ENCODE measurements at regions not wholly inside any gene's neighbourhood (a gene's known extent, or its start where the extent isn't known, plus 50 kb on each side); places are given as distances from the start of the nearest gene placed in this dataset.

DNA sequence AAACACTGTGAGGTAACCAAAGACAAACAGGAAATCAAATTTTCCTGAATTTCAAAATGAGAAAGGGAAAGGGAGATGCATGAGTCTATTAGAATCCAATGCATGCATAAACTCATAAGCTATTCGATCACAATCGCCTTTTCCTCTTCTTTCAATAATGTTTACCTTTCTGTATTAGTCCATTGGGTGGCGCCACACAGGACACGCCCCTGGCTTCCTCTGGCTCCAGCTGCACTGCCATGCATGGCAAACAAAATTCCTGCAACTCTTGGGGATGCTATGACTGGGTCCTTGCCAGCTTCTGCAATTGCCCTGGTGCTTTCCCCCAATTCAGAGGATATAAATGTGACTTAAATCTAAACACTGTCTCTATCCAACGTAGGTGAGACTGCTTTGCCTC is 424.5 kb upstream of the PCDH7 start:
- DNase-seq (ENCODE audit: low read depth in 2 of 2), result no peak

DNA sequence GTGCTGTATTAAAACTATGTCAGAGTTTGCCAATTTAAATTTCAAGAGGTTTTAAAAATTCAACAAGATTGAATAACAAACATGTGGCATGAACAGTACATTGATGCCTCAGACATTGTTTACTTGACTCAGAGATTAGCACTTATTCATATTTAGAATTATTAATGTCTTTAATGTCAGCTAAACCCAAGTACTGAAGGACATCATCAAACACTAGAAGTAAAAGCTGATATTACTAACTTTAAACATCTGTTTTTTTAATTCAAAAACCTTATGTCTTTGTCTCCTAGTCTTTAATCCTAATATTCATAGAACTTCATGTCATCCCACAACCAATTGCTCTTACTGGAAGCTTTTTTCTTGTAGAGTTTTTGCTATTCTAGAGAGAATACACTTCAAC is 406.2 kb upstream of the PCDH7 start:
- DNase-seq (ENCODE audit: low read depth in 2 of 2), result no peak

DNA sequence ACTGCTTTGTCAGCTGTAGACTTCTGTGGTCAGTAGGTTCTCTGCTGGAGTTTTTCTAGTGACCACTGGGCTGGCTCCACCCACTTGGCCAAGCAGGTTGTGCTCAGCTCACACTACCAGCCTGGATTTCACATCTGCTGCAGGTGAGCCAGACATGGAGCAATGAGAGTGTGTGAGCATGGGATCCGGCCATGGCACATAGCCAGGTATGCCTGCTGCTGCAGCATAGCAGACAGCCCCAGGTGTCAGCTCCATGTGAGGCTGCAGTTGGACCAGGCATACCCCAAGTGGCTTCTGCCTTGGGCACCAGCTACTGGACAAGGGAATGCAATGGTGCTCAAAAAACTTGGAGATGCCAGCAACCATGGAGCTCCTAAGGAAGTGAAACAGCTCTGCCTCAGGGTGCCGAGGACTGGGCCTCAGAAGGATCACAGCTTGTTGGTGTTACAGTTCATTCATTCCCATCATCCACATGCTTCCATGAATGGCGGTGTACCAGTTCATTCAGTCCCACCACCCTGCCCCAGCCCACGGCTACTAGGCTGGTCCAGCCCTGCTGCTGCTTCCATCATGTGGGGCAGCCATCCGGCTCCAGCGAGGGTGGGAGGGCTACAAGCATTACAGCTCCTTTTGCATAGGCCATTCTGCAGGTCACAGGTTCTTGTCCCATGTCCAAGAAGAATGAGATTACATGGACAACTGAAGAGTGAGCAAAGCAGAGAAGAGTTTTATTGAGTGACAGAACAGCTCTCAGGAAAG is 389.1 kb upstream of the PCDH7 start:
- DNase-seq (ENCODE audit: low read depth in 2 of 2), result no peak

DNA sequence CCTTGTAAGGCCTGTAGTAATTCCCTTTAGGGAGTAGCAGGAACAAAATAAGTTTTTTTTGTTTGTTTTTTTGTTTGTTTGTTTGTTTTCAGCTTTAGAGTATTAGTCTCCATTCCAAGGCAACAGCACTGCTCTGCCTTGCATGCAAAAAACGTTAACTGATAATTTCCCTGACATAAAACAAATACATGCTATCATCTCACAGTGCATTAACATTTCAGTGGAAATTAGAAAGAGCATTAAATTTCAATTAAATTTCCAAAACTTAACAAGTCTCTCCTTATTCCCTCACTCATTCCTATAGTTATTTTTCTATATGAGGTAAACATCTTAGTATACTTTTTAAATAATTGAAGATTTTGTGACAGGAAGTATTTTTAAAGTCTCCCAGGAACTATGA is 378.4 kb upstream of the PCDH7 start:
- DNase-seq (ENCODE audit: low read depth in 2 of 2), result no peak

DNA sequence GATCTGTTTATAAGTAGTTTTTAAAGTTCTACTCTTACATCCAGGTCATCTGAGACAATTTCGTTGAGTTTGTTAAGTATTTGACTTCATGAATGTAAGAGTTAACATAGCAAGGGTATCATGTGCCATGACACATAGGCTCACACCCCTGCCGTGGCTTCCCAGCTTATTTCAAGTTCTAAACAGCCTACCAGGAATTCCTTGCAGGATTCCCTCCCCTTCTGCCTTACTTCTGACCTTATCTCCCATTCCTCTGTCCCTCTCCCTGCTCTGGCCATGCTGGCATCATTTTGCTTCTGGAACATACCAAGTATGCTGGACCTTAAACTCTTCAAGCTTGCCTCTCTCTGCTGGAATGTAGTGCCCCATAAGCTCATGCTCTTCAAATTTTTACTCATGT is 369.9 kb upstream of the PCDH7 start:
- no peak for DNase-seq (ENCODE audit: low read depth in 2 of 2)

DNA sequence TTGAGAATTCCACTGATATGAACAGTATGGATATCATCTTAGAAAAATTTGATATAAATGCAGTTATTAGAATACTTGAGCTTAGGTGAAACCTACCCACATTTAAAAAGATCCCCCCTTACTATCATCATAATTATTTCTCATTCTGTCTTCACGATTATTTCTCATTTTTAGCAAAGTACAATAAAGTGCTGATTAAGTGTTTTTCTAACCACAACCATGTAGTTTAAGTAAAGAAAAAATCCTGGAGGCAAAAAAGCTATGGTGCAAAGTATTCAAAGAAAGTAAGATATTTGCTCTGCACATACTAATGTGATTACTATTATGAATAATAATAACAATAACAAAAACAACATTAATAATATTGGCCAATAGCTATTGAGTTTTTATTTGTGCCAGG is 365.6 kb upstream of the PCDH7 start:
- no peak for DNase-seq (ENCODE audit: low read depth in 2 of 2)

DNA sequence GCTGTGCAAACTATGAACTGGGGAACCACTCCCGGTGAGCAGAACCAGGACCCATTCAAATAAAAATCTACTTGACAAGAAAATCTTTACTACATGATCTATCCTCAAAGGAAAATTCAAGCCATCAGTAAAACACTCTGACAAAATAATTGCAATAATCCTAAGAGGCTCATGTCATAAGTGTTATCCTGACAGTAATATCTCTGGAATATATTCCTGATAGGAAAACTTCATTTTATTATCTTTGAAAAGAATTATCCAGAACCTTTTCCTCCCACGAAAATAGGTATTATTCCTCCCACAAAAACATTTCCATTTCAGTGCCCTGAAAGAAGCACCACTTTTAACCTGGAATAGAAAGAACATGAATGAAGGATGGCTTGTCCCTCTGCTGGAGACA is 357.7 kb upstream of the PCDH7 start:
- DNase-seq (ENCODE audit: low read depth in 2 of 2), result no peak

DNA sequence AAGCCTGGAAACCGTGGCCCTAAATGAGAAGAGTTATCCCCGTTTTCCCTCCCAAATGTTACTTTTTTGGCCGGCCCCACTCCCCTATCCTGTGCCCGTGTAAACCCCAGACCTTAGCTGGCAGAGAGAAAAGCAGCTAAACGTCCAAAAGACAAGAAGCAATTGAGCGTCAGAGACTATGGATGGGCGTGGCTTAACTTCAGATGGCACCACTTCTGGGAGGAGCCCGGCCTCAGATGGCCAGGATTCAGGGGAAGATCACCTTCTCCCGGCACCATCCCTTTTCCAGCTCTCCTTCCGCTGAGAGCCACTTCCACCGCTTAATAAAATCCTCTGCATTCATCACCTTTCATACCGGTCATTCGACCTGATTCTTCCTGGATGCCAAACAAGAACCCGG is 350.1 kb upstream of the PCDH7 start:
- no peak for DNase-seq (ENCODE audit: low read depth in 2 of 2)

DNA sequence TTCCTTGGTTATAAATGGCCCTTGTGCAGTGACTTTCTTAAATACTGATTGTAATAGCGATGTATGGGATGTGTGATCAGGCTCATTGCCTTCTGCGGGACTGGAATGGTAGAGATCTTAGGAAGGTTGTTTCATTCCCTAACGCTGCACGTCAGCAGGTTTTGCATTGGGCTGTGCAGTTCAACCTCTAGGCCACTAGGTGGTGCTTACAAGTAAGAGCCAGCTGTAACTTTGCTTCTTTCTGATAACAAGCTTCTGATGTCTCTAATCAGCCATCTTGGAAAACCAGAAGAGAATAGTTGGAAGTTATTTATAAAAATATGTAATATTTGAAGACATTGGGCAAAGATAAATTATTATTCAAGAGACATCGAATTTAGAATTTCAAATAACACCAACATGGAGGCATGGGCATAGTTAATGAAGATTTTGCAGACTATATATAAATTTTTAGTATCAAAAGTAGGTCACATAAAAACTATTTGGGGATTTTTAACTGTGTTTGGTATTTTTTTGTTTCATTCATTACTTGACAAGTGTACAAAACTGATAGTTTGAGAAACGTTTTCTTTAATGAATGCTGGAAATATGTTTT is 339.7 kb upstream of the PCDH7 start:
- peak; percentile 15 to 56 for DNase-seq (ENCODE audit: low read depth in 2 of 2)

DNA sequence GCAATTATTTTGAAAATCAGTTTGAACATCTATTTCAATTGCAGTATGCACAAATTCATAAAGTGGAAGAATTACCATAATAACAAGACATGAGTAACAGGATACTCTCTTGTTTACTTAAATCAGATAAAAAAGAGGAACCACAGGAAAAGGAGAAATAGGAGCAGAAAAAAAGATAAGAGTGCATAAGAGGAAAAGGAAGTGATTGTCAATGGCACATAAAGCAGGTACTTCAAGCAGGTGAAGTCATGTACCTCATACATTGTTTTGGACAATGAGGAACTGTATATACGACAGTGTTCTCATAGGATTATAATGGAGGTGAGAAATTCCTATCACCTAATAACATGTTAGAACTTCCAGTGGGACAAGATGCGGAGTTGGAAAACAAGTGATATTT is 334.5 kb upstream of the PCDH7 start:
- no peak for DNase-seq (ENCODE audit: low read depth in 2 of 2)

DNA sequence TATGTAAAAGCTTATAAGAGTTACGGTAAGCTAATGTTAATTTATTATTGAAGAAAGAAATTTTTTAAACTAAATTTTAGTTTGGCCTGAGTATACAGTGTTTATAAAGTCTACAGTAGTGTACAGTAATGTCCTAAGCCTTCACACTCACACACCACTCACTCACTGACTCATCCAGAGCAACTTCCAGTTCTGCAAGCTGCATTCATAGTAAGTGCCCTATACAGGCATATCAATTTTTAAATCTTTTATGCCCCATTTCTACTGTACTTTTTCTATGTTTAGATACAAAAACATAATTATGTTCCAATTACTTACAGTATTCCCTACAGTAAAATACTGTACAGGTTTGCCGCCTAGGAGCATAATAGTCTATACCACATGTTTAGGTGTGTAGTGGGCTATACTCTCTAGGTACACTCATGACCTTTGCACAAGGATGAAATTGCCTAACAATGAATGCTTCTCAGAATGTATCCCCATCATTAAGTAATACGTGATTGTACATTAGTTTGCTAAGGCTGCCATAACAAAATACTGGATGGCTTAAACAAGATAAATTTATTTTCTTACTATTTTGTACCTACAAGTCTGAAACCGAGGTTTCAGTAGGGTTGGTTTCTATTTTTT is 333.8 kb upstream of the PCDH7 start:
- no peak for DNase-seq (ENCODE audit: low read depth in 2 of 2)

DNA sequence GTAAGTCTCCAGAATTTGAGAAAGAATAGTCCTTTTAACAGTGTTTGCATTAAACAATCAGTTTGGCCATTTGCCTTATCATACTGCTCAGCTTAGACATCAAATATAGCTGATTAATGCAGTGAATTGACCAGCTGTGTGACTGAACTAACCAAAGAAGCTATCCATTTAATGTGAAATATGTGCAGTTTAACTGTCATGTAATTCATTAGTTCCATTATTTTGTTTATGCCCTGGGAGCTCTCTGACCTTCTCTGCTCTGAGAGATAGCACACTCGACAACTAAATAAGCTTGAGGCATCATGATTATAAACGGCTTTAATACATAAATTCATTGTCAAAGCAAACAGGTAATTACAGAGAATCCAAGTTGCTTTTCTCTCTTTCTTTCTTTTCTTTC is 324.3 kb upstream of the PCDH7 start:
- no peak for DNase-seq (ENCODE audit: low read depth in 2 of 2)

DNA sequence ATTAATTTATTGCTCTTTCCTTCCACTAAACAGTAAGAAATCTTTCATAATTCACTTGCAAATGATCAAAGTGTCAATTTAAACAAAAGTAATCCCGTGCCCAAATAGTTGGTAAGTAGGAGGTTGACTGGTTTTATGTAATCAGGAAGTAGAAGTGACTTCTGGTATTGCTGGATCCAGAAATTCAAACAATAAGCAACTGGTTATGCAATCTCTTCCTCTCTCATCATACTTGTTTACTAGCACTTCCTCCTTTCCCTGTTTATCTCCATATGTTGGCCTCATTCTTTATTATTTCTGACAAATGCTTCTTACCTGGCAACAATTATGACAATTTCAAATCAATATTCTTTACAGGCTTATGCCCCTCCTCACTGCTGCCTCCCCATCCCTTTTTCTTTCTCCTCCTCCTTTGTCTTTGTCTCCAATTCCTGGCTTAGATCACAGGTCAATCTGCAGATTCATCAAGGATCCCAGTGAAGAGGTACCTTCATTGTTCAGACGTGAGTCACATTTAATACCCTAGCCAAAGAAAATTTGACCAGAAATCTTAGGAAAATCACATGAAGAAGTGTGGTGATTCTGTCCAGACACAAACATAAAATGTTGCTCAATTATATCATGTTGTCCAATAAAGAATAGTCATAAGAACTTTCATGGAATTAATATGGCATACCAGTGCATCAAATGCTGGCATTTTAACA is 323.2 kb upstream of the PCDH7 start:
- no peak for DNase-seq (ENCODE audit: low read depth in 2 of 2)

DNA sequence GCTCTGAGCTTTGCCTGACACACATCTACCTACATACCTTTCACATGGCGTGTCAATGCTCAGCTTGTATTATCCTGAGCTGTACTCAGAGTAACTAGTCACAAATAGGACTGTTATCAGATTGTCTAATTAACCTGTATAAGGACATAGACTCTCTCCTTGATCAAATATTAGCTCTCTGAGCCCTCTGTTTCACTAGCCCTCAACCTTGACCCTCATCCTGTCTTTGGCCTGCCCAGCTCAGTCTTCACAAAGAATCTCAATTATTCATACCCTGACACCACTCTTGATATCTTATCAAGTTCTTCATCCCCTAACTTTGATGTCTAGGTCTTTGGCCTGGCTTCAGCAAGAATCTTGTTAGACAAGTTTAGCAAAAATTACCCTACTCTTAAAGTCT is 320.7 kb upstream of the PCDH7 start:
- no peak for DNase-seq (ENCODE audit: low read depth in 2 of 2)

DNA sequence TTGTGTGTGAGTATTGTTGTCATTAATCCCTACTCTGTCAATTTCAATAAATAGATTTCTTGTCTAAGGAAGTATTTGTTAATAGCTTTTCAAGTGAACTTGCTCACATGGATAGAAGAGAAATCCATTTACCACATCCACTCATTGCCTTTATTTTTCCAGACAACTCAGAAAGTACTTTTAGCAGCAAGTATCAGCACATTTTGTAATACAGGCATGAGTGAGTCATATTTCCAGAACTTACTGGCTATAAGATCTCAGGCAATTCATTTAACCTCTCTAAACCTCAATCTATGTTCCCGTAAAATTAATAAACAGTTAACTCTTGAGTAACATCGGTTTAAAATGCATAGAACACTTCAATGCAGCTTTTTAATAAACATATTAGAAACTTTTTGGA is 317.9 kb upstream of the PCDH7 start:
- DNase-seq (ENCODE audit: low read depth in 2 of 2), result no peak

DNA sequence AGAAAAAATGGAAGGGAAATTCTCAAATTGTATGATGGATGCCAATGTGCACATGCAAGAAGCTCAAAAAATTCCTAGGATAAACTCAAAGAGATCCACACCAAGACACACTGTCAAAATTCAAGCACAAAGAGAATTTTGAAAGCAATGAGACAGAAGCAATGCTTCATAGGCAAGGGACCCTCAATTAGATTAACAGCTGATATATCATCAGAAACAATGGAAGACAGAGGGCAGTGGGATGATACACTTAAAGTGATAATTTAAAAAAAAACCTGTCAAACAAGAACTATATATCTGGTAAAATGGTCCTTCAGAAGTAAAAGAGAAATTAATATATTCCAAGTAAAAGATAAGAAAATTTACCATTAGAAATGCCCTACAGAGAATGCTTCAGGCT is 306.3 kb upstream of the PCDH7 start:
- DNase-seq (ENCODE audit: low read depth in 2 of 2), result no peak

DNA sequence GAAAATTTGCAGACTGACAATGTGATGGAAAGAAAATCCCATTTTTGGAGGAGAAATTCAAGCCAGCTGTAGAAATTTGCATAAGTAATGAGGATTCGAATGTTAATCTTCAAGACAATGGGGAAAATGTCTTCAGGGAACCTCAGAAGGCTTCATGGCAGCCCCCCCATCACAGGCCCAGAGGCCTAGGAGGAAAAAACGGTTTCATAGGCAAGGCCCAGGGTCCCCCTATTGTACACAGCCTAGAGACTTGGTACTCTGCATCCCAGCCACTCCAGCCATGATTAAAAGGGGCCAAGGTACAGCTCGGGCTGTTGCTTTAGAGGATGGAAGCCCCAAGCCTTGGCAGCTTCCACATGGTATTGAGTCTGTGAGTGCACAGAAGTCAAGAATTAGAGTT is 303.6 kb upstream of the PCDH7 start:
- no peak for DNase-seq (ENCODE audit: low read depth in 2 of 2)

DNA sequence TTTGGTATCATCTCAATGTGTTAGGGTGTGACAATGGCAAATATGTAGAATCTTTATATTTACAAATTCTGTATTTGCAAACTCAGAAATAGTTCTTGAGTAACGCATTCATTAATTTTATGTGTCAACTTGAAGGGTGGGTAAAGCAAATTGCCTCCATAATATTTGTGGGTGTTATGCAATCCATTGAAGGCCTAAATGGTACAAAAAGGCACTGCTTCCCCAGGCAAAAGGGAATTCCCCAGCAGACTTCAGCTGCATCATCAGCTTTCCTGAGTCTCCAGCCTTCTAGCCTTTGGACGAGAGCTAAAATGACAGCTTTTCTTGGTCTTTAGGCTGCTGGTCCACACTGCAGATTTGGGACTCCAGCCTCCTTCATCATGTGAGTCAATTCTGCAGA is 292.2 kb upstream of the PCDH7 start:
- DNase-seq (ENCODE audit: low read depth in 2 of 2), result no peak

DNA sequence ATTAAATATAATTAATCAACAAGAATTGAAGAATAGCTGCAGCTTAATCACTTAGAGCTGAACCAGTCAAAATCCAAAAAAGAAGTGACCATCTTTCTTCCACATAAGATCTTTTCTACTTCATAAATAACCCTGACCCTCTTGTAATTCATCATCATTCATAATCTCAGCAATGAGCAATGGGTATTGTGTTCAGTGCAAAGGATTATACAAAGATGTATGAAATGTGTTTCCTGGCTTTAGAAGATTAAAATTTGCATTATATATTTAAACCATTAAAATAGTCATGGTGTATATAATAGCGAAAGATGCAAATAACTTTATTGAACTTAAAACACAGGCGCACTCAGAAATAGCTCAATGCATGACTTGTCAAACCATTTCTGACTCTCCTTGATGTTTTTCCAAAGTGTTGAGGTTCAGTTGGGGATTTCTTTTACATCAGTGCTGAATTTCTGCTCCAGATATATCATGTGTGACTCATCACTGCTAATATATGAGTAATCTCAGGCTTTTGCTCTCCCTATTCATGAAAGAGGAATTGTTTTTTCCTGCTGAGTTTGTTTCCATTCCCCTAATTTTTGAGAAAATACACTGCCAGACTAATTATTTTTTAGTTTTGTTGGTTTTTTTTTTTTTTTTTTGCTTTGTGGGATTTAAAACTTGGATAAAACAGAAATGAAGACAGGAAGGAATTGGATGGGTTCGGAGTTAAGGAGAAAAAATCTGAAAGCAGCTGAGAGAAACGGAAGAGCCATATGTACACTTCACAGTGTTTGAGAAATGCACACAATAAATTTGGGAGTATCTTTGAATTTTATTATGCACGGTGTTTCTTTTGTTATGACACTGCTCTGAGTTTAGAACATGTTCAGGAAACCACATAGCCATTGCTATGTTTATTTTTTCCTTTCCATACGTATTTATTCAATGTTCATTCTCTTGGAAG is 290.1 kb upstream of the PCDH7 start:
- DNase-seq (ENCODE audit: low read depth in 2 of 2), result no peak

DNA sequence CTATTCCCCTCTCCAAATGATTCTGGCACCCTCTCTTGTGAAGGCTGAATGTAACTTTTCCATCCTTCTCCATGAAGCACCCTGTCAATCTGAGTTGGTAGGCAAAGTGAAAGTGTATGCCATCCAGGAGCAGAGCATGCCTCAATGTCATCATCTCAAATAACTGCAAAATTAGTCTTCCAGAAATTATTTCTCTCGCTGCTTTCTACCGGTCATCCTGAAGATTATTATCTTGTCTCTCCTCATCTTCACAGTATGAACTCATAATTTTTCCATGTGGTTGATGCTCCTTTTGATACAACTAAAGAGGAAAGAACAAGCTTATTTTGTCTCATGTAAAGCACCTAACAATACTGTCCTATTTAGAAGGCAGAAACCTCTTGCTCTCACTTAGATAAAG is 285.5 kb upstream of the PCDH7 start:
- DNase-seq (ENCODE audit: low read depth in 2 of 2), result no peak

DNA sequence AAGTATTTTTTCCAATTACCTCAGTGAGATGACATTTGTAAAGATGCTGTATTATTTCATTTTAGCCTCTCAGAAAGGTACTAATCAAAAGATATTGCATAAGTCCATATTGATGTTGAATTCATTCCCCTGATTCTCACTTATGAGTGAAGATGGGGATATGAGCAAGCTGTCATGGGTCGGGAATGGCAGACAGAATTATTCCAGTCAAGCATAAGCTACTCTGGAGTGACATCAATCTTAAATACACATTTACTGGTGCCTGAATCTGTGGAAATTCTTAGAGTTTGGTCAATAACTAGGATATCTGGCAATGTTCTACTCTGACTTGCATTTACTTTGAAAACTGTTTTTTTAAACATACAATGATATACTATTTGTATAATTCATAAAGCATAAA is 283.8 kb upstream of the PCDH7 start:
- no peak for DNase-seq (ENCODE audit: low read depth in 2 of 2)

DNA sequence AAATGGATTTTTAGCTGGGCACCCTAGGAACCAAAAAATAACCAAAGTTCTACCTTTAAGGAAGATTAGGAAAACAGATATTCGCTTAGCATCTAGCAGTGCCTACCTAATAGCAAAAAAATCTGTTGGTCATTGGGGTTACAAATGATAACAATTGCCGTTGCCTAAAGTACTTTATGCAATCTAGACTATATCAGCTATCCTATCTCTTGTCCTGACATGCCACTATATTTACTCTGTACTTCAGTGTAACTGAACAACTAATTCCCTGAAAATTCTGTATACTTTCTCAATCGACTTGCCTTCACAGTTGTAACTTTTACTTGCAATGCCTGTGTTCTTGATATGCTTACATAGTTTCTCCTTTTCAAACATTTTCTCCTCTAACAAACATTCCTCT is 282.9 kb upstream of the PCDH7 start:
- no peak for DNase-seq (ENCODE audit: low read depth in 2 of 2)

Data from dermis microvascular lymphatic vessel endothelial cell (primary cell).